KG1 (cell line): ENCODE measurements at regions not wholly inside any gene's neighbourhood (a gene's known extent, or its start where the extent isn't known, plus 50 kb on each side); places are given as distances from the start of the nearest gene placed in this dataset.

ENCODE experiments used
- DNase-seq: peaks from one replicate; lab custom pipeline; 2025; lab: John Stamatoyannopoulos, UW

- DNase-seq, result no peak
Observed at GRCh38 chr20:61002090-61002489, 250.0 kb upstream of the CDH4 start.

GRCh38 chr20:61014491-61014890, 237.6 kb upstream of the CDH4 start:
- no peak for DNase-seq

GRCh38 chr20:61015602-61016001, 236.5 kb upstream of the CDH4 start:
- no peak for DNase-seq

- DNase-seq, result no peak
Observed at GRCh38 chr20:61019322-61019721, 232.7 kb upstream of the CDH4 start.

- DNase-seq, result no peak
Observed at GRCh38 chr20:61023612-61024011, 228.4 kb upstream of the CDH4 start.

GRCh38 chr20:61024390-61024789, 227.7 kb upstream of the CDH4 start:
- no peak for DNase-seq

GRCh38 chr20:61025536-61025935, 226.5 kb upstream of the CDH4 start:
- DNase-seq, result no peak

GRCh38 chr20:61026173-61026572, 225.9 kb upstream of the CDH4 start:
- DNase-seq, result no peak

GRCh38 chr20:61026731-61027130, 225.3 kb upstream of the CDH4 start:
- DNase-seq, result no peak

GRCh38 chr20:61027218-61027617, 224.8 kb upstream of the CDH4 start:
- DNase-seq, result no peak

- DNase-seq, result no peak
Observed at GRCh38 chr20:61030130-61030529, 221.9 kb upstream of the CDH4 start.

- no peak for DNase-seq
Observed at GRCh38 chr20:61031101-61031830, 220.8 kb upstream of the CDH4 start.

- no peak for DNase-seq
Observed at GRCh38 chr20:61037498-61037897, 214.6 kb upstream of the CDH4 start.

- DNase-seq, result no peak
Observed at GRCh38 chr20:61041481-61041880, 210.6 kb upstream of the CDH4 start.

GRCh38 chr20:61042506-61043385, 209.3 kb upstream of the CDH4 start:
- no peak for DNase-seq

- no peak for DNase-seq
Observed at GRCh38 chr20:61043681-61044080, 208.4 kb upstream of the CDH4 start.

GRCh38 chr20:61044499-61044898, 207.6 kb upstream of the CDH4 start:
- no peak for DNase-seq

- no peak for DNase-seq
Observed at GRCh38 chr20:61045091-61045490, 207.0 kb upstream of the CDH4 start.

GRCh38 chr20:61045876-61046585, 206.0 kb upstream of the CDH4 start:
- DNase-seq, result no peak

GRCh38 chr20:61046721-61047351, 205.2 kb upstream of the CDH4 start:
- no peak for DNase-seq

GRCh38 chr20:61047515-61047914, 204.5 kb upstream of the CDH4 start:
- no peak for DNase-seq

GRCh38 chr20:61048302-61048701, 203.8 kb upstream of the CDH4 start:
- DNase-seq, result no peak
